ENCODE measurements at regions not wholly inside any gene's neighbourhood (a gene's known extent, or its start where the extent isn't known, plus 50 kb on each side); places are given as distances from the start of the nearest gene placed in this dataset.
"Not testable (repeated sequence)": the region's sequence is repeated elsewhere in the genome, so short reads cannot be mapped to it uniquely, and the experiment has no call there.

GRCh38 chr3:8176759-8177483, 324.7 kb upstream of the LMCD1 start:
- not testable (repeated sequence) for DNase-seq (ENCODE audit: low read depth); H3K4me3 ChIP-seq (ENCODE audit: low read depth, low read length)

GRCh38 chr3:8178516-8178915, 323.1 kb upstream of the LMCD1 start:
- not testable (repeated sequence) for DNase-seq (ENCODE audit: low read depth); H3K4me3 ChIP-seq (ENCODE audit: low read depth, low read length)

GRCh38 chr3:8182904-8183303, 318.7 kb upstream of the LMCD1 start:
- no peak for DNase-seq (ENCODE audit: low read depth)
- H3K4me3 ChIP-seq (ENCODE audit: low read depth, low read length): no peak overlapping the region

- DNase-seq (ENCODE audit: low read depth): no peak
Observed at GRCh38 chr3:8183627-8184026, 318.0 kb upstream of the LMCD1 start.

GRCh38 chr3:8186213-8186612, 315.4 kb upstream of the LMCD1 start:
- no peak for DNase-seq (ENCODE audit: low read depth)
- no peak overlapping the region for H3K4me3 ChIP-seq (ENCODE audit: low read depth, low read length)

More at GRCh38 chr3:8183627-8184026, 318.0 kb upstream of the LMCD1 start:
- H3K4me3 ChIP-seq (ENCODE audit: low read depth, low read length): no peak overlapping the region

GRCh38 chr3:8187996-8188395, 313.6 kb upstream of the LMCD1 start:
- DNase-seq (ENCODE audit: low read depth): no peak
- H3K4me3 ChIP-seq (ENCODE audit: low read depth, low read length): no peak overlapping the region

- DNase-seq (ENCODE audit: low read depth): no peak
- H3K4me3 ChIP-seq (ENCODE audit: low read depth, low read length): no peak overlapping the region
Observed at GRCh38 chr3:8189051-8189450, 312.6 kb upstream of the LMCD1 start.

- no peak overlapping the region for H3K4me3 ChIP-seq (ENCODE audit: low read depth, low read length)
- no peak for DNase-seq (ENCODE audit: low read depth)
Observed at GRCh38 chr3:8191406-8191805, 310.2 kb upstream of the LMCD1 start.

- no peak for DNase-seq (ENCODE audit: low read depth)
- no peak overlapping the region for H3K4me3 ChIP-seq (ENCODE audit: low read depth, low read length)
Observed at GRCh38 chr3:8197384-8197783, 304.2 kb upstream of the LMCD1 start.

GRCh38 chr3:8198605-8199004, 303.0 kb upstream of the LMCD1 start:
- no peak for DNase-seq (ENCODE audit: low read depth)
- no peak overlapping the region for H3K4me3 ChIP-seq (ENCODE audit: low read depth, low read length)

GRCh38 chr3:8200996-8201395, 300.6 kb upstream of the LMCD1 start:
- DNase-seq (ENCODE audit: low read depth): no peak

GRCh38 chr3:8201886-8202285, 299.7 kb upstream of the LMCD1 start:
- DNase-seq (ENCODE audit: low read depth): peak; percentile 74
- no peak overlapping the region for H3K4me3 ChIP-seq (ENCODE audit: low read depth, low read length)

More at GRCh38 chr3:8200996-8201395, 300.6 kb upstream of the LMCD1 start:
- no peak overlapping the region for H3K4me3 ChIP-seq (ENCODE audit: low read depth, low read length)

- DNase-seq (ENCODE audit: low read depth): no peak
- H3K4me3 ChIP-seq (ENCODE audit: low read depth, low read length): no peak overlapping the region
Observed at GRCh38 chr3:8204331-8204730, 297.3 kb upstream of the LMCD1 start.

GRCh38 chr3:8204853-8205650, 296.6 kb upstream of the LMCD1 start:
- peak; percentile 59 for DNase-seq (ENCODE audit: low read depth)
- no peak overlapping the region for H3K4me3 ChIP-seq (ENCODE audit: low read depth, low read length)

GRCh38 chr3:8205881-8206280, 295.7 kb upstream of the LMCD1 start:
- H3K4me3 ChIP-seq (ENCODE audit: low read depth, low read length): no peak overlapping the region
- DNase-seq (ENCODE audit: low read depth): no peak

GRCh38 chr3:8206971-8207617, 294.5 kb upstream of the LMCD1 start:
- H3K4me3 ChIP-seq (ENCODE audit: low read depth, low read length): no peak overlapping the region
- DNase-seq (ENCODE audit: low read depth): no peak

GRCh38 chr3:8210882-8211341, 290.7 kb upstream of the LMCD1 start:
- peak; percentile 32 for DNase-seq (ENCODE audit: low read depth)

GRCh38 chr3:8212794-8213193, 288.8 kb upstream of the LMCD1 start:
- no peak overlapping the region for H3K4me3 ChIP-seq (ENCODE audit: low read depth, low read length)
- DNase-seq (ENCODE audit: low read depth): no peak

More at GRCh38 chr3:8210882-8211341, 290.7 kb upstream of the LMCD1 start:
- H3K4me3 ChIP-seq (ENCODE audit: low read depth, low read length): no peak overlapping the region

- H3K4me3 ChIP-seq (ENCODE audit: low read depth, low read length): no peak overlapping the region
- no peak for DNase-seq (ENCODE audit: low read depth)
Observed at GRCh38 chr3:8213286-8213685, 288.3 kb upstream of the LMCD1 start.

GRCh38 chr3:8215821-8216220, 285.8 kb upstream of the LMCD1 start:
- H3K4me3 ChIP-seq (ENCODE audit: low read depth, low read length): no peak overlapping the region
- no peak for DNase-seq (ENCODE audit: low read depth)
